A673 (cell line): ENCODE measurements at regions not wholly inside any gene's neighbourhood (a gene's known extent, or its start where the extent isn't known, plus 50 kb on each side); places are given as distances from the start of the nearest gene placed in this dataset.

Source experiments
- BruUV-seq: library from RNA; stranded (reverse); fragments of 400-500 nt; replicated peaks from 2 replicates; lab custom pipeline; 2021; lab: Mats Ljungman, UMichigan
- CTCF ChIA-PET: fragments of 300-600 bp; sonication (Branson Sonifier 250); formaldehyde crosslinking; loops from one replicate; lab custom pipeline; 2022; ENCODE audit warnings: antibody characterized with exemption; lab: Charles Lee
- POLR2A ChIA-PET: fragments of 300-600 bp; sonication (Branson Sonifier 250); formaldehyde crosslinking; loops from one replicate; lab custom pipeline; 2022; ENCODE audit warnings: antibody characterized with exemption; ENCODE audit not compliant: low non-redundant PET; lab: Charles Lee
- DNase-seq: peaks from one replicate; pipeline ENCODE4 v3.0.0-alpha.2; 2015; ENCODE audit warnings: low spot score
- H3K27ac ChIP-seq: fragments of 200-600 bp; sonication (generic); 2 replicates; pipeline ENCODE4 v1.5.1; 2016; ENCODE audit warnings: mixed run types, low read depth, mild to moderate bottlenecking, mixed read lengths, antibody characterized with exemption, low read length; ENCODE audit not compliant: poor library complexity, severe bottlenecking
- H3K27me3 ChIP-seq: fragments of 200-600 bp; sonication (generic); replicated peaks from 2 replicates; pipeline ENCODE4 v1.6.1; 2017; ENCODE audit warnings: mixed run types, low read depth, mild to moderate bottlenecking, mixed read lengths, antibody characterized with exemption, low read length; ENCODE audit not compliant: insufficient read depth, poor library complexity
- H3K36me3 ChIP-seq: fragments of 200-600 bp; sonication (generic); 2 replicates; pipeline ENCODE4 v1.6.1; 2016; ENCODE audit warnings: mixed run types, mild to moderate bottlenecking, mixed read lengths, antibody characterized with exemption, low read length; ENCODE audit not compliant: insufficient read depth, poor library complexity, severe bottlenecking
- H3K4me1 ChIP-seq: fragments of 200-600 bp; sonication (generic); 2 replicates; pipeline ENCODE4 v1.6.1; 2017; ENCODE audit warnings: mixed run types, mild to moderate bottlenecking, mixed read lengths, antibody characterized with exemption, low read length; ENCODE audit not compliant: insufficient read depth, poor library complexity, severe bottlenecking
- H3K4me3 ChIP-seq: fragments of 200-600 bp; sonication (generic); 2 replicates; pipeline ENCODE4 v1.5.1; 2016; ENCODE audit warnings: low read depth, mixed run types, mild to moderate bottlenecking, mixed read lengths, low read length; ENCODE audit not compliant: poor library complexity, severe bottlenecking
- H3K9me3 ChIP-seq: fragments of 200-600 bp; sonication (generic); 2 replicates; pipeline ENCODE4 v1.6.1; 2016; ENCODE audit warnings: mixed run types, low read depth, mild to moderate bottlenecking, mixed read lengths, antibody characterized with exemption, low read length; ENCODE audit not compliant: poor library complexity, severe bottlenecking
- CTCF ChIP-seq: fragments of 300-800, 200-600 bp; sonication (generic); conservative IDR thresholded peaks from 2 replicates; pipeline ENCODE4 v1.5.1; 2017; ENCODE audit warnings: low read depth, mild to moderate bottlenecking, antibody characterized with exemption, low read length, moderate library complexity, mixed read lengths
- EZH2 ChIP-seq: fragments of 200-600 bp; sonication (generic); IDR thresholded peaks from 2 replicates; pipeline ENCODE4 v1.6.1; 2017; ENCODE audit warnings: borderline replicate concordance, low read depth, mild to moderate bottlenecking, mixed read lengths, antibody characterized with exemption, low read length; ENCODE audit not compliant: poor library complexity, severe bottlenecking
- intact Hi-C: fragments of 100-400 bp; cut with micrococcal nuclease; formaldehyde crosslinking; loops from one replicate; pipeline ENCODE4 v1.10.0; 2022; ENCODE audit not compliant: unreplicated experiment

- DNase-seq = no peak
- Histone ChIP-seq H3K27me3 (peaks cover 65% of the 10 kb centered on the region), H3K27ac (no peak overlapping the region), H3K4me1 (no peaks in the 10 kb centered on the region), H3K4me3 (no peak overlapping the region), H3K9me3 (no peaks in the 10 kb centered on the region), H3K36me3 (no peaks in the 10 kb centered on the region)
- intact Hi-C loops = no loop called here
- ChIA-PET CTCF (no interaction called here), POLR2A (no interaction called here)
- no peak for TF ChIP-seq CTCF
- BruUV-seq = no TSS peak
These were observed 380.4 kb upstream of the EEF2KMT start for GRCh38 chr16:5478036-5478435.

GRCh38 chr16:5477251-5477650, 379.7 kb upstream of the EEF2KMT start:
- H3K9me3 ChIP-seq = no peaks in the 10 kb centered on the region
- no TSS peak for BruUV-seq
- H3K27me3 ChIP-seq = peaks cover 65% of the 10 kb centered on the region
- no peaks in the 10 kb centered on the region for H3K36me3 ChIP-seq
- ChIA-PET CTCF (no interaction called here), POLR2A (no interaction called here)
- no peak for DNase-seq
- no peaks in the 10 kb centered on the region for H3K4me1 ChIP-seq
- TF ChIP-seq EZH2 (no peak), CTCF (no peak)
- H3K27ac ChIP-seq = no peak overlapping the region
- no peak overlapping the region for H3K4me3 ChIP-seq
- intact Hi-C loops = no loop called here

- ChIA-PET POLR2A (no interaction called here), CTCF (no interaction called here)
- no peak overlapping the region for H3K27ac ChIP-seq
- intact Hi-C loops = no loop called here
- no peaks in the 10 kb centered on the region for H3K9me3 ChIP-seq
- no peaks in the 10 kb centered on the region for H3K4me1 ChIP-seq
- no peak overlapping the region for H3K4me3 ChIP-seq
- DNase-seq = no peak
- no peak for TF ChIP-seq CTCF
- no peak for TF ChIP-seq EZH2
- BruUV-seq = no TSS peak
- no peaks in the 10 kb centered on the region for H3K36me3 ChIP-seq
- peaks cover 42% of the 10 kb centered on the region for H3K27me3 ChIP-seq
These were observed 375.0 kb upstream of the EEF2KMT start for GRCh38 chr16:5472552-5472951.
